ENCODE measurements at regions not wholly inside any gene's neighbourhood (a gene's known extent, or its start where the extent isn't known, plus 50 kb on each side); places are given as distances from the start of the nearest gene placed in this dataset.
"Not testable (repeated sequence)": the region's sequence is repeated elsewhere in the genome, so short reads cannot be mapped to it uniquely, and the experiment has no call there.

DNA sequence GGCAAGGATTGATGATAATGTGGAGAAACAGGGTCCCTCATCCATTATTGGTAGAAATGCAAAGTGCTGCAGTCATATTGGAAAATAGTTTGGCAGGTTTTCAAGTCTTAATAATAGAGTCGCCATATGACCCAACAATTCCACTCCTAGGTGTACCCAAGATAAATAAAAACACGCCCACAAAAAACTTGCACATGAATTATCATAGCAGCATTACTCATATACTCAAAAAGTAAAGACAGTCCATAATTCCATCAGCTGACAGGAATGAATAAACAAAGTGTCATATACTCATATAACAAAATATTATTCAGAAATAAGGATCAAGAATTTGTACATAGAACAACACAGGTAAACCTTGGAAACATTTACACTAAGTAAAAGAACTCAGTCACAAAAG lies 242.9 kb upstream of the FTMT start:
- no peak overlapping the region for H3K4me3 ChIP-seq (ENCODE audit: low read length)
- no peaks in the 10 kb centered on the region for H3K9me3 ChIP-seq (ENCODE audit: low read length)
- no peak overlapping the region for H2AFZ ChIP-seq (ENCODE audit: low read depth, low read length)
- H3K4me1 ChIP-seq (ENCODE audit: insufficient read depth, low read length): no peaks in the 10 kb centered on the region
- no peaks in the 10 kb centered on the region for H3K36me3 ChIP-seq (ENCODE audit: insufficient read depth, low read length)
- no peaks in the 10 kb centered on the region for H3K27me3 ChIP-seq (ENCODE audit: insufficient read depth, low read length)

DNA sequence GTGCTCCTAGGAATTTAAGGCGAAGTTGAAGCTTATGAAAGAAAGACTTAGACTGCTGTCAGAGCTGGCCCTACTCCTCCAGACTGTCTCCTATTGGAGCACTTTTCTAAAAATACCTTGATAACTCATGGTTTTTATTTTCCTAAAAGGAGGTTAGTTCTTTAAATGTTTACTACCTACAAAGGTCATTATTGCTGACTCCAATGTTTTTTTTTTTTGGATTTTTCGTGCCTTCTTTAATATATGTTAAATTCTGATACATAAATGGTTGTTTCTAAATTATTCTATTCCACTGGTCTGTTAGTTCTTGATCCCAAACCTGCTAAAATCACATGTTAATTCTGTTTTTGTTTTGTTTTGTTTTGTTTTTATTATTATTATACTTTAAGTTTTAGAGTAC lies 227.6 kb upstream of the FTMT start:
- Histone ChIP-seq H3K9me3 (ENCODE audit: low read length) (no peaks in the 10 kb centered on the region), H3K27me3 (ENCODE audit: insufficient read depth, low read length) (no peaks in the 10 kb centered on the region), H2AFZ (ENCODE audit: low read depth, low read length) (no peak overlapping the region), H3K4me3 (ENCODE audit: low read length) (no peak overlapping the region), H3K4me1 (ENCODE audit: insufficient read depth, low read length) (no peaks in the 10 kb centered on the region), H3K36me3 (ENCODE audit: insufficient read depth, low read length) (no peaks in the 10 kb centered on the region)

DNA sequence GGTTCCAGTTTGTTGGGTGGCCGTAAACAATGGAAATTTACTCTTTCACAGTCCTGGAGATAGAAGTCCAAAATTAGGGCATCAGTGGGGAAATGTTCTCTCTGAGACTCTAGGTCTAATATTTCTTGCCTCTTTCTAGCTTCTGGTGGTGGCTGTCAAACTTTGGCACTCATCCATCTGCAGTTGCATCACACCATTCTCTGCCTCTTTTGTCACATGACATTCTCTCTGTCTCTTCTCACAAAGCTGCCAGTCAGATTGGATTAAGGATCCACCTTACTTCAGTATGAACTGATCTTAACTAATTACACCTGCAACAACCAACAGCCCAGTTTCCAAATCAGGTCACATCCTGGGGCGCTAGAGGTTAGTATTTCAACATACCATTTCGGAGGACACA lies 222.9 kb upstream of the FTMT start:
- Histone ChIP-seq H3K9me3 (ENCODE audit: low read length) (no peaks in the 10 kb centered on the region), H2AFZ (ENCODE audit: low read depth, low read length) (no peak overlapping the region), H3K27me3 (ENCODE audit: insufficient read depth, low read length) (no peaks in the 10 kb centered on the region), H3K36me3 (ENCODE audit: insufficient read depth, low read length) (no peaks in the 10 kb centered on the region), H3K4me1 (ENCODE audit: insufficient read depth, low read length) (no peaks in the 10 kb centered on the region), H3K4me3 (ENCODE audit: low read length) (no peak overlapping the region)

DNA sequence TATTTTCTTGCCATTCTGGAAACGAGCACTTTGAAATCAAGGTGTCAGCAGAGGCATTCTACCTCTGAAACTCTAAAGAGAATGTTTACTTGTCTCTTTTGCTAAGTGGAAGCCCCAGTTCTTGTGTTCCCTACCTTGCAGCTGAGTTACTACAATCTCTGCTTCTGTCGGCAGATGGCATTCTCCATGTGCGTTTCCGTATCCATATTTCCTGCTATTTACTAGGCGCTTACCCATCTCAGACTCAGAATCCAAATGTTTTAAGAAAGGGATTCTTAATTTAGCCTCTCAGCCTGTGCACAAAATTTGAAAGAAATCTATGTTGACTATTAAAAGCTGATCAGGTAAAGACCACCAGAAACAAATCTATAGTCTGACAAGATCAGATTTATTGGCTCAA lies 221.3 kb upstream of the FTMT start:
- no peaks in the 10 kb centered on the region for H3K4me1 ChIP-seq (ENCODE audit: insufficient read depth, low read length)
- H3K36me3 ChIP-seq (ENCODE audit: insufficient read depth, low read length): no peaks in the 10 kb centered on the region
- no peaks in the 10 kb centered on the region for H3K27me3 ChIP-seq (ENCODE audit: insufficient read depth, low read length)
- no peak overlapping the region for H3K4me3 ChIP-seq (ENCODE audit: low read length)
- H3K9me3 ChIP-seq (ENCODE audit: low read length): no peaks in the 10 kb centered on the region
- no peak overlapping the region for H2AFZ ChIP-seq (ENCODE audit: low read depth, low read length)

DNA sequence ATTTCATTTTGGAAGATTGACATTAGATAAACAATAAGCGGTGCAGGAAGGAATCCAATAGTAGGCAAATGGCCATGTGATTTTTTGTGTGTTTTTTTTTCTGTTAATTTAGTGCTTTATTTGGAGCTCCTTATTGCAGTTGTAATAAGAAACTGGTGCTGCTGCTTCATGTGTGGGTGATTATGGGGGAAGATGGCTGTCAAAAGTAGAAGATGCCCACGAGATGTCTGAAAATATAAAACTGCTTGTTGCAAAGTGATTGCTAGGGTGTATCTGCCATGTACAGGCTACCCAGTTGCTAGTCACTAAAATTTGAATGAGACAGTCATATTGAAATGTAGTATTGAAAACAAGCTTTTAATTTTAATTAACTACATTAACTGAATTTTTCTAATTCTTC lies 216.7 kb upstream of the FTMT start:
- H2AFZ ChIP-seq (ENCODE audit: low read depth, low read length): no peak overlapping the region
- H3K36me3 ChIP-seq (ENCODE audit: insufficient read depth, low read length): no peaks in the 10 kb centered on the region
- no peaks in the 10 kb centered on the region for H3K27me3 ChIP-seq (ENCODE audit: insufficient read depth, low read length)
- no peaks in the 10 kb centered on the region for H3K4me1 ChIP-seq (ENCODE audit: insufficient read depth, low read length)
- no peak overlapping the region for H3K4me3 ChIP-seq (ENCODE audit: low read length)
- H3K9me3 ChIP-seq (ENCODE audit: low read length): no peaks in the 10 kb centered on the region

DNA sequence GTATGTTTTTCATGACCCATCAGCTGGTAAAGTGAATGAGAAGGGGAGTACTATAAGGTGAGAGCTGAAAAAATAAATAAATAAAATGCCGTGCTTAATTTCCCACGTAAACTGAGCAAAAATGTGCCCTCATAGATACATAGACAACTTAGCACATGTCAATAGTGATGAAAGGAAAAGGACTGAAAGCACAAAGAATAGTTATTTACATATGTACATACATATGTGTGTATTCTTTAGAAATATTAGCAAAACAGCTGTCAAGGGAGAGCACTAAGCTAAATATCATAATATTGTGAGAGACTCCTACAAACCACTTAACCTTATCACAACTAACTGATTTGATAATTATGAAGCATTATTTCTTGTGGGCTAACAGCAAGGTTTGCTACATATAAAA lies 213.6 kb upstream of the FTMT start:
- Histone ChIP-seq H2AFZ (ENCODE audit: low read depth, low read length) (no peak overlapping the region), H3K27me3 (ENCODE audit: insufficient read depth, low read length) (no peaks in the 10 kb centered on the region), H3K9me3 (ENCODE audit: low read length) (no peaks in the 10 kb centered on the region), H3K4me1 (ENCODE audit: insufficient read depth, low read length) (no peaks in the 10 kb centered on the region), H3K4me3 (ENCODE audit: low read length) (no peak overlapping the region), H3K36me3 (ENCODE audit: insufficient read depth, low read length) (no peaks in the 10 kb centered on the region)

- H3K27me3 ChIP-seq (ENCODE audit: insufficient read depth, low read length): no peaks in the 10 kb centered on the region
- no peaks in the 10 kb centered on the region for H3K36me3 ChIP-seq (ENCODE audit: insufficient read depth, low read length)
- H3K4me3 ChIP-seq (ENCODE audit: low read length): no peak overlapping the region
- H2AFZ ChIP-seq (ENCODE audit: low read depth, low read length): no peak overlapping the region
- no peaks in the 10 kb centered on the region for H3K4me1 ChIP-seq (ENCODE audit: insufficient read depth, low read length)
- no peaks in the 10 kb centered on the region for H3K9me3 ChIP-seq (ENCODE audit: low read length)
Observed at GRCh38 chr5:121640298-121640697, 211.4 kb upstream of the FTMT start.

- H3K27me3 ChIP-seq (ENCODE audit: insufficient read depth, low read length): no peaks in the 10 kb centered on the region
- peaks cover 8% of the 10 kb centered on the region for H3K4me1 ChIP-seq (ENCODE audit: insufficient read depth, low read length)
- H3K36me3 ChIP-seq (ENCODE audit: insufficient read depth, low read length): no peaks in the 10 kb centered on the region
- no peak overlapping the region for H2AFZ ChIP-seq (ENCODE audit: low read depth, low read length)
- no peak overlapping the region for H3K4me3 ChIP-seq (ENCODE audit: low read length)
- H3K9me3 ChIP-seq (ENCODE audit: low read length): no peaks in the 10 kb centered on the region
Observed at GRCh38 chr5:121658221-121658620, 193.5 kb upstream of the FTMT start.

- Histone ChIP-seq H3K4me1 (ENCODE audit: insufficient read depth, low read length) (peaks cover 8% of the 10 kb centered on the region), H3K27me3 (ENCODE audit: insufficient read depth, low read length) (no peaks in the 10 kb centered on the region), H3K9me3 (ENCODE audit: low read length) (no peaks in the 10 kb centered on the region), H3K36me3 (ENCODE audit: insufficient read depth, low read length) (no peaks in the 10 kb centered on the region), H2AFZ (ENCODE audit: low read depth, low read length) (no peak overlapping the region), H3K4me3 (ENCODE audit: low read length) (no peak overlapping the region)
Observed at GRCh38 chr5:121660142-121660541, 191.5 kb upstream of the FTMT start.

DNA sequence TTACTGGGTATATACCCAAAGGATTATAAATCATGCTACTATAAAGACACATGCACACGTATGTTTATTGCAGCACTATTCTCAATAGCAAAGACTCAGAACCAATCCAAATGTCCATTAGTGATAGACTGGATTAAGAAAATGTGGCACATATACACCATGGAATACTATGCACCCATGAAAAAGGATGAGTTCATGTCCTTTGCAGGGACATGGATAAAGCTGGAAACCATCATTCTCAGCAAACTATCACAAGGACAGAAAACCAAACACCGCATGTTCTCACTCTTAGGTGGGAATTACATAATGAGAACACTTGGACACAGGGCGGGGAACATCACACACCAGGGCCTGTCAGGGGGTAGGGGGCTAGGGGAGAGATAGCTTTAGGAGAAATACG lies 186.1 kb upstream of the FTMT start:
- not testable (repeated sequence) for H3K27me3 ChIP-seq (ENCODE audit: insufficient read depth, low read length); H2AFZ ChIP-seq (ENCODE audit: low read depth, low read length); H3K4me3 ChIP-seq (ENCODE audit: low read length); H3K9me3 ChIP-seq (ENCODE audit: low read length); H3K36me3 ChIP-seq (ENCODE audit: insufficient read depth, low read length); H3K4me1 ChIP-seq (ENCODE audit: insufficient read depth, low read length)

GRCh38 chr5:121667292-121667691 lies 184.4 kb upstream of the FTMT start:
- Histone ChIP-seq H3K4me3 (ENCODE audit: low read length) (no peak overlapping the region), H3K36me3 (ENCODE audit: insufficient read depth, low read length) (no peaks in the 10 kb centered on the region), H2AFZ (ENCODE audit: low read depth, low read length) (no peak overlapping the region), H3K4me1 (ENCODE audit: insufficient read depth, low read length) (no peaks in the 10 kb centered on the region), H3K27me3 (ENCODE audit: insufficient read depth, low read length) (no peaks in the 10 kb centered on the region), H3K9me3 (ENCODE audit: low read length) (no peaks in the 10 kb centered on the region)

DNA sequence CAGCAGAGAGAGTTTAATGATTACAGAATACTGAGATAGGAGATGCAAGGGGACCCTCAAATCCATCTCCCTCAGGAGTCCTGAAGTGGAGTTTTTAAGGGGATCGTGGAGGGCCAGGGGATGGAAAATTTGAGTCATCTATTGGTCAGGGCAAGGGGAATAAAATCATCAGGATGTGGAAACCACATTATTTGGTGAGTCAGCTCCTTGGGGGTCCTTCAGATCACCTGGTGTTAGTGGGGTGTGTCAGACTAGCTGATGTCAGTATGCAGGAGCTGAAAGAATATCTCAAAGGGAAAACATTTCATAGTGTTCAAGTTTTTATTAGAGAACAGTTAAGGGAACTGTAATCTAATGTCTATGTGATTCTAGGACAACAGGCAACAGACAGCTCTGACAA lies 183.0 kb upstream of the FTMT start:
- no peak overlapping the region for H2AFZ ChIP-seq (ENCODE audit: low read depth, low read length)
- H3K4me3 ChIP-seq (ENCODE audit: low read length): no peak overlapping the region
- H3K9me3 ChIP-seq (ENCODE audit: low read length): no peaks in the 10 kb centered on the region
- H3K27me3 ChIP-seq (ENCODE audit: insufficient read depth, low read length): no peaks in the 10 kb centered on the region
- no peaks in the 10 kb centered on the region for H3K36me3 ChIP-seq (ENCODE audit: insufficient read depth, low read length)
- H3K4me1 ChIP-seq (ENCODE audit: insufficient read depth, low read length): no peaks in the 10 kb centered on the region

- H3K36me3 ChIP-seq (ENCODE audit: insufficient read depth, low read length): no peaks in the 10 kb centered on the region
- H2AFZ ChIP-seq (ENCODE audit: low read depth, low read length): no peak overlapping the region
- H3K4me1 ChIP-seq (ENCODE audit: insufficient read depth, low read length): no peaks in the 10 kb centered on the region
- no peak overlapping the region for H3K4me3 ChIP-seq (ENCODE audit: low read length)
- H3K27me3 ChIP-seq (ENCODE audit: insufficient read depth, low read length): no peaks in the 10 kb centered on the region
- H3K9me3 ChIP-seq (ENCODE audit: low read length): no peaks in the 10 kb centered on the region
Observed at GRCh38 chr5:121671624-121672023, 180.1 kb upstream of the FTMT start.

DNA sequence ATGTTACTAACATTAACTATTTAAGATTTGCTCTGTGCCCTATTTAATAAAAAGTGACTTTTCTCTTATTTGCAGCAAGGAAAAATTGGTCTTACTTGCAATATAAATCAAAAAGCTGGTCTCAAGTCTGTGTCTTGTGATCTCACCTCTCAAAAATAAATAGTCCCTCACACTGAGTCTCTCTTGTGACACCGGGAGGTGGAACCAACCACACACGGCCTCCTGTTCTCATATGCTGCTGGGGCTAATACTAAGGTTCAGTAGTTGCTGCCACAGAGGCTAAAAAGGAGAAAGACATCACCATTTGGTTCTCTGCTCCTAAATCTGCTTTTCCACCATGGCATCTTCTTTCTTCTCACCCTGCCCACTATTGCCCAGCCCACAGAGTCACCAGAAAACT lies 175.8 kb upstream of the FTMT start:
- no peaks in the 10 kb centered on the region for H3K9me3 ChIP-seq (ENCODE audit: low read length)
- H2AFZ ChIP-seq (ENCODE audit: low read depth, low read length): no peak overlapping the region
- no peaks in the 10 kb centered on the region for H3K27me3 ChIP-seq (ENCODE audit: insufficient read depth, low read length)
- no peak overlapping the region for H3K4me3 ChIP-seq (ENCODE audit: low read length)
- no peaks in the 10 kb centered on the region for H3K4me1 ChIP-seq (ENCODE audit: insufficient read depth, low read length)
- no peaks in the 10 kb centered on the region for H3K36me3 ChIP-seq (ENCODE audit: insufficient read depth, low read length)
